GM12878 (cell line): ENCODE measurements at regions not wholly inside any gene's neighbourhood (a gene's known extent, or its start where the extent isn't known, plus 50 kb on each side); places are given as distances from the start of the nearest gene placed in this dataset.

Experiments used
- ATAC-seq: fragments of 200-7000 bp; cut with Tn5 transposase; 3 replicates; pipeline ENCODE4 v1.9.1; 2020; ENCODE audit warnings: mild to moderate bottlenecking, moderate library complexity
- BruUV-seq: library from RNA; stranded (reverse); fragments of 400-500 nt; replicated peaks from 2 replicates; lab custom pipeline; 2021; lab: Mats Ljungman, UMichigan
- CTCF ChIA-PET: fragments of 300-600 bp; sonication (Branson Sonifier 250); formaldehyde crosslinking; extraction: SDS; loops from one replicate; lab custom pipeline; 2021; ENCODE audit warnings: inconsistent platforms; lab: Yijun Ruan, JAX
- POLR2A ChIA-PET: fragments of 350-600 bp; formaldehyde crosslinking; extraction: SDS; loops from one replicate; lab custom pipeline; 2021; ENCODE audit warnings: inconsistent platforms; lab: Charles Lee
- RAD21 ChIA-PET: fragments of 300-600 bp; sonication (Branson Sonifier 250); formaldehyde crosslinking; loops from one replicate; lab custom pipeline; 2023; ENCODE audit warnings: antibody characterized with exemption; ENCODE audit not compliant: unreplicated experiment; lab: Charles Lee
- SMC1A ChIA-PET: fragments of 300-600 bp; sonication (Branson Sonifier 250); formaldehyde crosslinking; loops from one replicate; lab custom pipeline; 2023; ENCODE audit not compliant: unreplicated experiment, uncharacterized antibody; lab: Charles Lee
- DNase-seq: peaks from one replicate; pipeline ENCODE4 v3.0.0-alpha.2; 2011; ENCODE audit warnings: low read depth, low spot score
- FAIRE-seq: peaks from 3 replicates; lab custom pipeline; 2011; peaks lifted over from hg19 to GRCh38; lab: Jason Lieb, UNC
- H2AFZ ChIP-seq: 2 replicates; pipeline ENCODE4 v1.6.0; 2011; ENCODE audit warnings: low read depth, low read length, control low read depth; ENCODE audit not compliant: control insufficient read depth
- H3K27ac ChIP-seq: 2 replicates; pipeline ENCODE4 v1.5.1; 2011; ENCODE audit warnings: control low read depth; ENCODE audit not compliant: control insufficient read depth, insufficient read depth
- H3K27me3 ChIP-seq, 2 experiments: replicated peaks in 1 of 2; 2 replicates each; pipeline versions ENCODE4 v1.6.0 to v1.6.1; 2011; ENCODE audit warnings: low read length in 1 of 2; ENCODE audit not compliant: control insufficient read depth in 2 of 2, insufficient read depth in 2 of 2
- H3K36me3 ChIP-seq, 2 experiments: 2 replicates each; pipeline ENCODE4 v1.5.1; 2011; ENCODE audit warnings: low read length in 1 of 2; ENCODE audit not compliant: control insufficient read depth in 2 of 2, insufficient read depth in 2 of 2
- H3K4me1 ChIP-seq: 2 replicates; pipeline ENCODE4 v1.6.1; 2011; ENCODE audit warnings: mild to moderate bottlenecking, low read length, moderate library complexity, mixed read lengths; ENCODE audit not compliant: control insufficient read depth, insufficient read depth
- H3K4me2 ChIP-seq: 2 replicates; pipeline ENCODE4 v1.6.0; 2011; ENCODE audit warnings: control low read depth; ENCODE audit not compliant: control insufficient read depth, insufficient read depth
- H3K4me3 ChIP-seq: fragments of 200-600 bp; sonication (generic); 2 replicates; pipeline ENCODE4 v1.5.1; 2016
- H3K79me2 ChIP-seq: 2 replicates; pipeline ENCODE4 v1.6.0; 2011; ENCODE audit warnings: low read length; ENCODE audit not compliant: control insufficient read depth, insufficient read depth
- H3K9ac ChIP-seq: 2 replicates; pipeline ENCODE4 v1.8.0; 2011; ENCODE audit warnings: low read length, control low read depth, mixed read lengths; ENCODE audit not compliant: control insufficient read depth, insufficient read depth
- H3K9me3 ChIP-seq: replicated peaks from 3 replicates; pipeline ENCODE4 v1.5.1; 2011; ENCODE audit warnings: mild to moderate bottlenecking, low read length; ENCODE audit not compliant: control insufficient read depth, insufficient read depth
- H4K20me1 ChIP-seq: 2 replicates; pipeline ENCODE4 v1.6.0; 2011; ENCODE audit not compliant: control insufficient read depth, insufficient read depth
- CBFB ChIP-seq: IDR thresholded peaks from 2 replicates; pipeline ENCODE4 v1.6.1; 2016; ENCODE audit warnings: antibody characterized with exemption, low read depth
- CREM ChIP-seq: IDR thresholded peaks from 2 replicates; pipeline ENCODE4 v1.6.1; 2014; ENCODE audit warnings: antibody characterized with exemption, low read depth
- GABPA ChIP-seq: IDR thresholded peaks from 2 replicates; pipeline ENCODE4 v1.6.1; 2014; ENCODE audit warnings: antibody characterized with exemption, low read depth, mild to moderate bottlenecking, inconsistent platforms
- KDM1A ChIP-seq: fragments of 200-600 bp; sonication (generic); IDR thresholded peaks from 2 replicates; pipeline ENCODE4 v1.6.1; 2016; ENCODE audit warnings: borderline replicate concordance
- KLF5 ChIP-seq: fragments of 450-650 bp; IDR thresholded peaks from 2 replicates; pipeline ENCODE4 v1.6.1; 2014; ENCODE audit warnings: mild to moderate bottlenecking; ENCODE audit not compliant: partially characterized antibody
- RB1 ChIP-seq: fragments of 450-650 bp; formaldehyde crosslinking; IDR thresholded peaks from 2 replicates; pipeline ENCODE4 v1.6.1; 2017; ENCODE audit warnings: mild to moderate bottlenecking, borderline replicate concordance
- SIX5 ChIP-seq: IDR thresholded peaks from 2 replicates; pipeline ENCODE4 v1.6.1; 2011; ENCODE audit warnings: mild to moderate bottlenecking, low read depth, low read length, moderate library complexity; ENCODE audit not compliant: severe bottlenecking
- STAT3 ChIP-seq: IDR thresholded peaks from 2 replicates; pipeline ENCODE4 v1.6.1; 2011; ENCODE audit warnings: low read depth, low read length, improper control_type of control experiment
- TAF1 ChIP-seq: IDR thresholded peaks from 2 replicates; pipeline ENCODE4 v1.6.1; 2011; ENCODE audit warnings: mild to moderate bottlenecking, low read depth, low read length, borderline replicate concordance
- ZNF384 ChIP-seq: IDR thresholded peaks from 2 replicates; pipeline ENCODE4 v1.6.1; 2012; ENCODE audit warnings: low read depth, mild to moderate bottlenecking, low read length, improper control_type of control experiment, borderline replicate concordance
- ZNF622 ChIP-seq: fragments of 450-650 bp; IDR thresholded peaks from 2 replicates; pipeline ENCODE4 v1.6.1; 2017; ENCODE audit warnings: mild to moderate bottlenecking, inconsistent platforms
- WGBS: methylation state at CpG from one replicate; pipeline ENCODE4 v1.1.6; 2016; ENCODE audit warnings: low lambda C conversion rate; ENCODE audit not compliant: insufficient replicate concordance, insufficient coverage; ENCODE audit errors: missing lambda C conversion rate; 5-methylcytosine and 5-hydroxymethylcytosine counted together
- in situ Hi-C: fragments of 300-500 bp; cut with MboI; formaldehyde crosslinking; loops from 9 replicates; pipeline ENCODE4 v1.14.3; 2018; ENCODE audit warnings: mixed read lengths
- intact Hi-C: fragments of 100-400 bp; cut with micrococcal nuclease; formaldehyde crosslinking; loops from one replicate; pipeline ENCODE4 v1.14.2; 2022; ENCODE audit not compliant: unreplicated experiment

GRCh38 chr20:39214828-39215227, 252.7 kb downstream of the DHX35 start:
- H3K27ac ChIP-seq, result no peak overlapping the region
- no TSS peak for BruUV-seq
- H3K79me2 ChIP-seq, result no peaks in the 10 kb centered on the region
- H2AFZ ChIP-seq, result no peak overlapping the region
- H3K4me3 ChIP-seq, result no peak overlapping the region
- H4K20me1 ChIP-seq, result no peaks in the 10 kb centered on the region
- intact Hi-C loops, result no loop called here
- H3K36me3 ChIP-seq, result no peaks in the 10 kb centered on the region
- RAD21 ChIA-PET, result no interaction called here
- SMC1A ChIA-PET, result no interaction called here
- no peak for TF ChIP-seq CBFB
- no peak for TF ChIP-seq GABPA
- TF ChIP-seq STAT3, result no peak
- no peak for TF ChIP-seq CREM
- no peak for TF ChIP-seq SIX5
- TF ChIP-seq RB1, result no peak
- TF ChIP-seq ZNF622, result no peak
- no peak for TF ChIP-seq KDM1A
- TF ChIP-seq KLF5, result no peak
- TF ChIP-seq ZNF384, result no peak
- no peak for TF ChIP-seq TAF1
- H3K4me1 ChIP-seq, result no peaks in the 10 kb centered on the region
- POLR2A ChIA-PET, result interaction anchor here (0.6 kb wide), 1 partner anchor 407 kb away, joined by 6 read pairs; no protein-coding TSS in a partner anchor
- peaks cover 0 to 3% of the 10 kb centered on the region in 2 experiments; a peak in 2 of 4 replicates for H3K27me3 ChIP-seq
- H3K9ac ChIP-seq, result no peak overlapping the region
- H3K4me2 ChIP-seq, result no peak overlapping the region
- in situ Hi-C loops, result no loop called here
- no peak for ATAC-seq
- FAIRE-seq, result no peak
- H3K9me3 ChIP-seq, result no peaks in the 10 kb centered on the region
- CTCF ChIA-PET, result no interaction called here
- DNase-seq, result no peak
- 17% methylated on average over 2 of the region's 2 CpGs for WGBS
